Naive thymus-derived CD8-positive, alpha-beta T cell (primary cell): ENCODE measurements at regions not wholly inside any gene's neighbourhood (a gene's known extent, or its start where the extent isn't known, plus 50 kb on each side); places are given as distances from the start of the nearest gene placed in this dataset.

Experiments used
- ATAC-seq, 2 donors: fragments of 150-1000 bp; cut with Tn5 transposase in 1 of 2; sonication (Bioruptor Pico), chemical (Tn5 transposase) in 1 of 2; 1 replicate in 1 of 2; 2 replicates in 1 of 2; pipeline ENCODE4 v1.10.0; 2021; ENCODE audit warnings: mild to moderate bottlenecking in 2 of 2, moderate library complexity in 2 of 2
- POLR2A ChIA-PET: fragments of 350-600 bp; sonication (Branson Sonifier 250); formaldehyde crosslinking; loops from one replicate; lab custom pipeline; 2021; ENCODE audit warnings: antibody characterized with exemption; lab: Charles Lee
- DNase-seq, 10 donors: peaks; one replicate each; pipeline versions ENCODE4 v3.0.0 to v3.0.0-alpha.2; 2020 to 2022
- H3K27ac Mint-ChIP-seq, 10 donors: one replicate each; pipeline ENCODE4 v1.8.0; 2020 to 2022; ENCODE audit warnings: mild to moderate bottlenecking in 10 of 10, mixed read lengths in 10 of 10, moderate library complexity in 4 of 10, inconsistent platforms in 1 of 10
- H3K27me3 Mint-ChIP-seq, 5 donors: one replicate each; pipeline ENCODE4 v1.8.0; 2021 to 2022; ENCODE audit warnings: mixed read lengths in 5 of 5
- H3K36me3 Mint-ChIP-seq, 3 donors: one replicate each; pipeline ENCODE4 v1.8.0; 2020 to 2022; ENCODE audit warnings: mixed read lengths in 3 of 3, mild to moderate bottlenecking in 2 of 3, inconsistent platforms in 1 of 3
- H3K4me1 Mint-ChIP-seq, 4 donors: one replicate each; pipeline ENCODE4 v1.8.0; 2021 to 2022; ENCODE audit warnings: mixed read lengths in 4 of 4
- H3K4me3 Mint-ChIP-seq, 10 donors: one replicate each; pipeline ENCODE4 v1.8.0; 2020 to 2022; ENCODE audit warnings: mild to moderate bottlenecking in 10 of 10, mixed read lengths in 10 of 10, moderate library complexity in 6 of 10, inconsistent platforms in 1 of 10
- H3K9me3 Mint-ChIP-seq, 9 donors: one replicate each; pipeline ENCODE4 v1.8.0; 2020 to 2022; ENCODE audit warnings: mixed read lengths in 9 of 9, mild to moderate bottlenecking in 3 of 9, inconsistent platforms in 1 of 9, moderate library complexity in 1 of 9

GRCh38 chr14:38860530-38860929 is 242.5 kb downstream of the SEC23A start:
- Mint-ChIP-seq H3K27me3 (peaks cover 1 to 39% (median 12%) of the 10 kb centered on the region in 5 donors), H3K36me3 (peaks cover 0 to 3% (median 0%) of the 10 kb centered on the region in 3 donors), H3K4me3 (no peak overlapping the region), H3K27ac (no peak overlapping the region), H3K9me3 (peaks cover 0 to 18% (median 1%) of the 10 kb centered on the region in 9 donors), H3K4me1 (no peaks in the 10 kb centered on the region)
- POLR2A ChIA-PET: no interaction called here
- DNase-seq (no peak), ATAC-seq (no peak)

GRCh38 chr14:38856798-38857197 is 246.2 kb downstream of the SEC23A start:
- H3K4me1 Mint-ChIP-seq: no peaks in the 10 kb centered on the region
- POLR2A ChIA-PET: no interaction called here
- H3K27ac Mint-ChIP-seq: no peak overlapping the region
- H3K9me3 Mint-ChIP-seq: peaks cover 0 to 14% (median 0%) of the 10 kb centered on the region in 9 donors
- H3K27me3 Mint-ChIP-seq: peaks cover 0 to 14% (median 3%) of the 10 kb centered on the region in 5 donors
- no peak for ATAC-seq
- no peaks in the 10 kb centered on the region for H3K36me3 Mint-ChIP-seq
- no peak for DNase-seq
- no peak overlapping the region for H3K4me3 Mint-ChIP-seq

GRCh38 chr14:38855513-38855912 is 247.5 kb downstream of the SEC23A start:
- no peak overlapping the region for H3K27ac Mint-ChIP-seq
- POLR2A ChIA-PET: no interaction called here
- no peaks in the 10 kb centered on the region for H3K36me3 Mint-ChIP-seq
- H3K4me3 Mint-ChIP-seq: no peak overlapping the region
- no peak for DNase-seq
- ATAC-seq: no peak
- peaks cover 0 to 10% (median 0%) of the 10 kb centered on the region in 9 donors for H3K9me3 Mint-ChIP-seq
- H3K27me3 Mint-ChIP-seq: peaks cover 0 to 6% (median 0%) of the 10 kb centered on the region in 5 donors
- no peaks in the 10 kb centered on the region for H3K4me1 Mint-ChIP-seq

GRCh38 chr14:38851111-38851510 is 251.9 kb downstream of the SEC23A start:
- no peaks in the 10 kb centered on the region for H3K36me3 Mint-ChIP-seq
- H3K4me3 Mint-ChIP-seq: no peak overlapping the region
- H3K27ac Mint-ChIP-seq: no peak overlapping the region
- no peaks in the 10 kb centered on the region for H3K4me1 Mint-ChIP-seq
- no peak for ATAC-seq
- H3K27me3 Mint-ChIP-seq: peaks cover 0 to 8% (median 0%) of the 10 kb centered on the region in 5 donors
- POLR2A ChIA-PET: no interaction called here
- no peak for DNase-seq
- H3K9me3 Mint-ChIP-seq: peaks cover 0 to 1% (median 0%) of the 10 kb centered on the region in 9 donors

- no peak overlapping the region for H3K27ac Mint-ChIP-seq
- no peak overlapping the region for H3K4me3 Mint-ChIP-seq
- peaks cover 0 to 8% (median 0%) of the 10 kb centered on the region in 5 donors for H3K27me3 Mint-ChIP-seq
- peaks cover 0 to 1% (median 0%) of the 10 kb centered on the region in 9 donors for H3K9me3 Mint-ChIP-seq
- H3K4me1 Mint-ChIP-seq: no peaks in the 10 kb centered on the region
- POLR2A ChIA-PET: no interaction called here
- no peaks in the 10 kb centered on the region for H3K36me3 Mint-ChIP-seq
- DNase-seq (no peak), ATAC-seq (no peak)
Measured at GRCh38 chr14:38850664-38851063, 252.4 kb downstream of the SEC23A start.

GRCh38 chr14:38848243-38848935 is 254.6 kb downstream of the SEC23A start:
- DNase-seq (no peak), ATAC-seq (no peak)
- H3K27ac Mint-ChIP-seq: no peak overlapping the region
- POLR2A ChIA-PET: no interaction called here
- H3K4me1 Mint-ChIP-seq: no peaks in the 10 kb centered on the region
- no peaks in the 10 kb centered on the region for H3K36me3 Mint-ChIP-seq
- peaks cover 0 to 8% (median 0%) of the 10 kb centered on the region in 5 donors for H3K27me3 Mint-ChIP-seq
- H3K4me3 Mint-ChIP-seq: no peak overlapping the region
- peaks cover 0 to 9% (median 0%) of the 10 kb centered on the region in 9 donors for H3K9me3 Mint-ChIP-seq

- ATAC-seq (no peak), DNase-seq (no peak)
- peaks cover 0 to 9% (median 0%) of the 10 kb centered on the region in 9 donors for H3K9me3 Mint-ChIP-seq
- H3K4me1 Mint-ChIP-seq: no peaks in the 10 kb centered on the region
- H3K4me3 Mint-ChIP-seq: no peak overlapping the region
- H3K27ac Mint-ChIP-seq: no peak overlapping the region
- no peaks in the 10 kb centered on the region for H3K36me3 Mint-ChIP-seq
- POLR2A ChIA-PET: no interaction called here
- H3K27me3 Mint-ChIP-seq: peaks cover 0 to 8% (median 0%) of the 10 kb centered on the region in 5 donors
Measured at GRCh38 chr14:38847161-38847560, 255.9 kb downstream of the SEC23A start.

GRCh38 chr14:38839694-38840365 is 263.2 kb downstream of the SEC23A start:
- Mint-ChIP-seq H3K27ac (no peak overlapping the region), H3K36me3 (no peaks in the 10 kb centered on the region), H3K9me3 (peaks cover 0 to 3% (median 0%) of the 10 kb centered on the region in 9 donors), H3K27me3 (peaks cover 0 to 21% (median 17%) of the 10 kb centered on the region in 5 donors), H3K4me3 (no peak overlapping the region), H3K4me1 (no peaks in the 10 kb centered on the region)
- DNase-seq (no peak), ATAC-seq (no peak)
- POLR2A ChIA-PET: no interaction called here

DNA sequence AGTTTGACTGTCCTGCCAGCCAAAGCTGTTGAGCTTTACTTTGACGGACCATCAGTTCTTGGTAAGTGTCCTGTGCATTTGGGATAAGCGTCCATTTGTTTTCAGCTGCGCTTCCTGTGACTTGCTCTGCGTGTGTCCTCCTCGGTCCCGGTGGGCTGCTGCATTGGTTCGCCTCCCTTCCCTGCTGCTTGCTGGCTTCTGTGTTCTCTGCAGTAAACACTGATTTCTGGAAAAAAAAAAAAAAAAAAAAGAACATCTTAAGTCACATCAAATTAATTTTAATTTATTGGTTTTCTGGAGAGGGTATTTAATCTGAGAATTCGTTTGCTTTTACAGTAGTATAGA is 264.1 kb downstream of the SEC23A start:
- Mint-ChIP-seq H3K27me3 (peaks cover 0 to 22% (median 19%) of the 10 kb centered on the region in 5 donors), H3K36me3 (no peaks in the 10 kb centered on the region), H3K9me3 (no peaks in the 10 kb centered on the region), H3K4me3 (no peak overlapping the region), H3K4me1 (no peaks in the 10 kb centered on the region), H3K27ac (no peak overlapping the region)
- DNase-seq (no peak), ATAC-seq (no peak)
- POLR2A ChIA-PET: no interaction called here

DNA sequence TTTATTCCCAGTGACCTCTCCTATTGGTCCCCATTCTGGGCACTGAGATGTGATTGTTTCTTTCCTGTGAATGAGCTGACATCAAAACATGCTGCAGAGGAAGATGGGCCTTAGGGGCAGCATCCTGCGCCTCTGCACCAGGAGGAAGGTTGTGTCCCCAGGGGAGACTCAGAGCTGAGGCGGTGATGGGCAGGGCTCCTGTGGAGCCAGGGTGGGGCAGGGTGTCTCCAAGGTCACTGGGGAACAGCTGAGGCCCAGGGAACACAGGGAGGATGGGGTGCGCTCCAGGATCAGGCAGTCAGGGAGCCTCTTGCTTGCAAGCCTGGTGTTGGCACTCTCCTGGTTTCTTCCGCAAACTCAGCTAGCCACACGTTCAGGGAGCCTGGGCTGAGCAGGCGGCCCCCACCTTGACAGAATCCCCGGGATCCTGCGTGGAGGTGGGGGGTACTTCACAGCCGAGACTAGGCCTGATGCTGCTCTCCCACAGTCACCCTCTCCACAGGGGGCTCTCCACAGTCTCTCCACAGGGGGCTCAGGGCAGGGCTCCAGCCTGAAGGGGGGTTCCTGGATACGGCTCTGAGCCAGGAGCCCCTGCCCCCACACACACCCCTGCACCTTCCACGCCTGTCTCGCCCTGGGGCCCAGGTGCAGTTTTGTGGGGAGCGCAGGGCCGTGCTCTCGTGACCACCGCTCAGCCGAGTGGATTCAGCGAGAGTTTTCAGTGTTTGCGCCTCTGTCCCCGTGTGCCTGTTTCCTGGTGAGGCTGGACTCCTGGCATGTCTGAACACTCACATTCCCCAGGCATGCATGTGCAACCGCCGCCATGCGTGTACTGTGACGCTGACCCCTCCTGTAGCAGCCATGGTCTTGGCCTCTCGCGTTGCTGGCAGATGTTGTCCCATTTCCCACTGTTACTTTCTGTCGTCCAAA is 264.7 kb downstream of the SEC23A start:
- ATAC-seq (no peak), DNase-seq (no peak)
- peaks cover 0 to 22% (median 19%) of the 10 kb centered on the region in 5 donors for H3K27me3 Mint-ChIP-seq
- no peaks in the 10 kb centered on the region for H3K4me1 Mint-ChIP-seq
- no peaks in the 10 kb centered on the region for H3K36me3 Mint-ChIP-seq
- no peak overlapping the region for H3K27ac Mint-ChIP-seq
- POLR2A ChIA-PET: no interaction called here
- H3K9me3 Mint-ChIP-seq: no peaks in the 10 kb centered on the region
- H3K4me3 Mint-ChIP-seq: no peak overlapping the region

GRCh38 chr14:38837343-38838048 is 265.5 kb downstream of the SEC23A start:
- Mint-ChIP-seq H3K27me3 (peaks cover 0 to 23% (median 19%) of the 10 kb centered on the region in 5 donors), H3K4me1 (no peaks in the 10 kb centered on the region), H3K4me3 (no peak overlapping the region), H3K27ac (no peak overlapping the region), H3K9me3 (no peaks in the 10 kb centered on the region), H3K36me3 (no peaks in the 10 kb centered on the region)
- ATAC-seq (no peak), DNase-seq (no peak)
- POLR2A ChIA-PET: no interaction called here

DNA sequence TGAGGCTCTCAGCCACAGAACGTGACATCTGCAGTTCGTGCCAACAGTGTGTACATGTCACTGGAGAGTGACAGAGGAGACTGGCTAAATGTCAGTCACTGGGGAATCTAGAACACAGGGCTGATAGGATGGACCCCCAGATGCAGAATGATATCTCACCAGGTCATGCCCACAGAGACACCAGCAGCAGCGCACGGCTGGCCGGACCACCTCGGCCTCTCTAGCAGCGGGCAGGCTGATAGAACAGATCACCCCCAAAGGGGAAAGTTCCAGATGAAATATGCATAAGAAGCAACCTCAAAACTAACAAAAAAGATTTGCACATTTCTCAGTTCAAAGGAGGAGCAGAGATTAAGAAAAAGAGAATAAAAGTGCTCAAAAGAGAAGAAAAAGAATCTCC is 266.5 kb downstream of the SEC23A start:
- Mint-ChIP-seq H3K4me3 (no peak overlapping the region), H3K4me1 (no peaks in the 10 kb centered on the region), H3K9me3 (no peaks in the 10 kb centered on the region), H3K36me3 (no peaks in the 10 kb centered on the region), H3K27me3 (peaks cover 0 to 23% (median 19%) of the 10 kb centered on the region in 5 donors), H3K27ac (no peak overlapping the region)
- DNase-seq: no peak
- no peak for ATAC-seq
- POLR2A ChIA-PET: no interaction called here
